WTC11 (cell line): ENCODE measurements at regions not wholly inside any gene's neighbourhood (a gene's known extent, or its start where the extent isn't known, plus 50 kb on each side); places are given as distances from the start of the nearest gene placed in this dataset.

ENCODE experiments used
- ATAC-seq: fragments of 200-7000 bp; cut with Tn5 transposase; 2 replicates; pipeline ENCODE4 v1.10.0; 2021; ENCODE audit warnings: mild to moderate bottlenecking, moderate library complexity
- CTCF ChIA-PET: fragments of 300-600 bp; sonication (Branson Sonifier 250); formaldehyde crosslinking; loops from one replicate; lab custom pipeline; 2021; ENCODE audit warnings: antibody characterized with exemption; lab: Charles Lee
- POLR2A ChIA-PET: fragments of 350-600 bp; sonication (Branson Sonifier 250); formaldehyde crosslinking; loops from one replicate; lab custom pipeline; 2021; ENCODE audit warnings: antibody characterized with exemption; lab: Charles Lee
- DNase-seq: peaks from one replicate; pipeline ENCODE4 v3.0.0; 2021; ENCODE audit warnings: low spot score
- H3K27ac Mint-ChIP-seq: 2 replicates; pipeline ENCODE4 v1.8.0; 2021; ENCODE audit warnings: mixed read lengths
- H3K27me3 Mint-ChIP-seq: 2 replicates; pipeline ENCODE4 v1.8.0; 2021; ENCODE audit warnings: low read depth, mild to moderate bottlenecking, moderate library complexity, mixed read lengths
- H3K36me3 Mint-ChIP-seq: 2 replicates; pipeline ENCODE4 v1.8.0; 2021; ENCODE audit warnings: mixed read lengths
- H3K4me1 Mint-ChIP-seq: 2 replicates; pipeline ENCODE4 v1.8.0; 2022; ENCODE audit warnings: mixed read lengths
- H3K4me3 Mint-ChIP-seq: 2 replicates; pipeline ENCODE4 v1.8.0; 2021; ENCODE audit warnings: mild to moderate bottlenecking, moderate library complexity, mixed read lengths
- H3K9me3 Mint-ChIP-seq: 2 replicates; pipeline ENCODE4 v1.8.0; 2021; ENCODE audit warnings: mixed read lengths
- ATF2 ChIP-seq: sonication (generic); formaldehyde crosslinking; IDR thresholded peaks from 2 replicates; pipeline ENCODE4 v1.8.1; 2022; ENCODE audit warnings: low read depth, missing genetic modification reagents, borderline replicate concordance
- CDX4 ChIP-seq: fragments of 250-450 bp; sonication (Bioruptor Pico); IDR thresholded peaks from 2 replicates; pipeline ENCODE4 v1.9.0; 2021; ENCODE audit warnings: moderate library complexity, mild to moderate bottlenecking, inconsistent platforms, borderline replicate concordance
- CREM ChIP-seq: sonication (generic); formaldehyde crosslinking; IDR thresholded peaks from 2 replicates; pipeline ENCODE4 v1.8.1; 2022; ENCODE audit warnings: mild to moderate bottlenecking, missing genetic modification reagents, moderate library complexity
- GABPB1 ChIP-seq: sonication (generic); formaldehyde crosslinking; IDR thresholded peaks from 2 replicates; pipeline ENCODE4 v1.8.1; 2023; ENCODE audit warnings: mild to moderate bottlenecking, missing genetic modification reagents
- IRF2 ChIP-seq: sonication (generic); formaldehyde crosslinking; IDR thresholded peaks from 2 replicates; pipeline ENCODE4 v1.8.0; 2022; ENCODE audit warnings: low read depth, missing genetic modification reagents, borderline replicate concordance
- NFE2L1 ChIP-seq: sonication (generic); formaldehyde crosslinking; IDR thresholded peaks from 2 replicates; pipeline ENCODE4 v1.8.1; 2023; ENCODE audit warnings: missing genetic modification reagents
- OVOL2 ChIP-seq: fragments of 250-450 bp; sonication (Bioruptor Pico); IDR thresholded peaks from 2 replicates; pipeline ENCODE4 v1.9.0; 2021; ENCODE audit warnings: mild to moderate bottlenecking, borderline replicate concordance
- PRRX2 ChIP-seq: fragments of 250-450 bp; sonication (Bioruptor Pico); IDR thresholded peaks from 2 replicates; pipeline ENCODE4 v1.8.0; 2021; ENCODE audit warnings: mild to moderate bottlenecking
- TEAD4 ChIP-seq: sonication (generic); formaldehyde crosslinking; IDR thresholded peaks from 2 replicates; pipeline ENCODE4 v1.8.0; 2022; ENCODE audit warnings: mild to moderate bottlenecking, missing genetic modification reagents
- ZNF138 ChIP-seq: sonication (generic); formaldehyde crosslinking; conservative IDR thresholded peaks from 2 replicates; pipeline ENCODE4 v1.8.1; 2022; ENCODE audit warnings: mild to moderate bottlenecking, moderate library complexity, missing genetic modification reagents
- ZNF263 ChIP-seq: sonication (generic); formaldehyde crosslinking; IDR thresholded peaks from 2 replicates; pipeline ENCODE4 v1.8.1; 2022; ENCODE audit warnings: low read depth, mild to moderate bottlenecking, moderate library complexity, missing genetic modification reagents
- TF ChIP-seq, protein P1 (sequence below): sonication (generic); formaldehyde crosslinking; IDR thresholded peaks from 2 replicates; pipeline ENCODE4 v1.8.1; 2022; ENCODE audit warnings: low read depth, mild to moderate bottlenecking, moderate library complexity, missing genetic modification reagents, borderline replicate concordance
- TF ChIP-seq, protein P2 (sequence below): sonication (generic); formaldehyde crosslinking; IDR thresholded peaks from 2 replicates; pipeline ENCODE4 v1.8.0; 2022; ENCODE audit warnings: mild to moderate bottlenecking, missing genetic modification reagents
- TF ChIP-seq, protein P3 (sequence below): fragments of 250-450 bp; sonication (Bioruptor Pico); IDR thresholded peaks from 2 replicates; pipeline ENCODE4 v1.9.0; 2021; ENCODE audit warnings: mild to moderate bottlenecking, borderline replicate concordance

DNA sequence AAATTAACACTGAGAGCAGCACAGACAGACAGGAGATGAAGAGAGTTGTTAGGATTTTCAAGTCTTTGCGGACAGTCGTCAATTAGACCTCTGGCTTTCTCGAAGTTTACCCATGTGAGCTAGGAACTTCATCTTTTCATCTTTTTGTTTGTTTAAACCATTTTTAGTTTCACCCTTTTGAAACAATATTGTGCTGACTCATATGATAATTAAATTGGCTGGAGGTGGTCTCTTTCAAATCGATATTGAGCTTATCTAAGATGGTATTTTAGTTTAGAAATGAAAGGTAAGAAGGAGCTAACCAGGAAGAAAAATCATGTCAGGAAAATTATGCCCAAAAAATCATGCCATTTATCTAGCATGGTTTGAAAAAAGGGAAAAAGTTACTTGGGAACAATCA is 415.8 kb upstream of the SEMA3A start:
- Mint-ChIP-seq H3K27me3 (no peaks in the 10 kb centered on the region), H3K4me1 (no peaks in the 10 kb centered on the region), H3K27ac (no peak overlapping the region), H3K4me3 (no peak overlapping the region), H3K36me3 (no peaks in the 10 kb centered on the region), H3K9me3 (no peaks in the 10 kb centered on the region)
- ChIA-PET CTCF (no interaction called here), POLR2A (no interaction called here)
- DNase-seq (no peak), ATAC-seq (no peak)
- TF ChIP-seq, protein P1, sequence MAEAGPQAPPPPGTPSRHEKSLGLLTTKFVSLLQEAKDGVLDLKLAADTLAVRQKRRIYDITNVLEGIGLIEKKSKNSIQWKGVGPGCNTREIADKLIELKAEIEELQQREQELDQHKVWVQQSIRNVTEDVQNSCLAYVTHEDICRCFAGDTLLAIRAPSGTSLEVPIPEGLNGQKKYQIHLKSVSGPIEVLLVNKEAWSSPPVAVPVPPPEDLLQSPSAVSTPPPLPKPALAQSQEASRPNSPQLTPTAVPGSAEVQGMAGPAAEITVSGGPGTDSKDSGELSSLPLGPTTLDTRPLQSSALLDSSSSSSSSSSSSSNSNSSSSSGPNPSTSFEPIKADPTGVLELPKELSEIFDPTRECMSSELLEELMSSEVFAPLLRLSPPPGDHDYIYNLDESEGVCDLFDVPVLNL (CRISPR knock-in tag): no peak
- TF ChIP-seq CDX4 (CRISPR knock-in tag) (no peak), ZNF138 (CRISPR knock-in tag) (no peak), GABPB1 (CRISPR knock-in tag) (no peak)
- TF ChIP-seq, protein P2, sequence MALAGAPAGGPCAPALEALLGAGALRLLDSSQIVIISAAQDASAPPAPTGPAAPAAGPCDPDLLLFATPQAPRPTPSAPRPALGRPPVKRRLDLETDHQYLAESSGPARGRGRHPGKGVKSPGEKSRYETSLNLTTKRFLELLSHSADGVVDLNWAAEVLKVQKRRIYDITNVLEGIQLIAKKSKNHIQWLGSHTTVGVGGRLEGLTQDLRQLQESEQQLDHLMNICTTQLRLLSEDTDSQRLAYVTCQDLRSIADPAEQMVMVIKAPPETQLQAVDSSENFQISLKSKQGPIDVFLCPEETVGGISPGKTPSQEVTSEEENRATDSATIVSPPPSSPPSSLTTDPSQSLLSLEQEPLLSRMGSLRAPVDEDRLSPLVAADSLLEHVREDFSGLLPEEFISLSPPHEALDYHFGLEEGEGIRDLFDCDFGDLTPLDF (CRISPR knock-in tag): no peak

- POLR2A ChIA-PET: no interaction called here
- H3K36me3 Mint-ChIP-seq: peaks cover 3% of the 10 kb centered on the region; the same call in 1 of the 2 replicates
- peaks cover 20% of the 10 kb centered on the region; the same call in 1 of the 2 replicates for H3K9me3 Mint-ChIP-seq
Observed at GRCh38 chr7:84605301-84605700, 410.7 kb upstream of the SEMA3A start.

More at GRCh38 chr7:84605301-84605700, 410.7 kb upstream of the SEMA3A start:
- DNase-seq (no peak), ATAC-seq (no peak)
- Mint-ChIP-seq H3K27me3 (no peaks in the 10 kb centered on the region), H3K4me1 (no peaks in the 10 kb centered on the region), H3K27ac (no peak overlapping the region), H3K4me3 (no peak overlapping the region)
- CTCF ChIA-PET: no interaction called here
- no peak for TF ChIP-seq OVOL2 (CRISPR knock-in tag)
- TF ChIP-seq ATF2 (CRISPR knock-in tag): no peak
- no peak for TF ChIP-seq IRF2 (CRISPR knock-in tag)
- TF ChIP-seq CREM (CRISPR knock-in tag): no peak
- TF ChIP-seq TEAD4 (CRISPR knock-in tag): no peak
- no peak for TF ChIP-seq PRRX2 (CRISPR knock-in tag)
- TF ChIP-seq, protein P3, sequence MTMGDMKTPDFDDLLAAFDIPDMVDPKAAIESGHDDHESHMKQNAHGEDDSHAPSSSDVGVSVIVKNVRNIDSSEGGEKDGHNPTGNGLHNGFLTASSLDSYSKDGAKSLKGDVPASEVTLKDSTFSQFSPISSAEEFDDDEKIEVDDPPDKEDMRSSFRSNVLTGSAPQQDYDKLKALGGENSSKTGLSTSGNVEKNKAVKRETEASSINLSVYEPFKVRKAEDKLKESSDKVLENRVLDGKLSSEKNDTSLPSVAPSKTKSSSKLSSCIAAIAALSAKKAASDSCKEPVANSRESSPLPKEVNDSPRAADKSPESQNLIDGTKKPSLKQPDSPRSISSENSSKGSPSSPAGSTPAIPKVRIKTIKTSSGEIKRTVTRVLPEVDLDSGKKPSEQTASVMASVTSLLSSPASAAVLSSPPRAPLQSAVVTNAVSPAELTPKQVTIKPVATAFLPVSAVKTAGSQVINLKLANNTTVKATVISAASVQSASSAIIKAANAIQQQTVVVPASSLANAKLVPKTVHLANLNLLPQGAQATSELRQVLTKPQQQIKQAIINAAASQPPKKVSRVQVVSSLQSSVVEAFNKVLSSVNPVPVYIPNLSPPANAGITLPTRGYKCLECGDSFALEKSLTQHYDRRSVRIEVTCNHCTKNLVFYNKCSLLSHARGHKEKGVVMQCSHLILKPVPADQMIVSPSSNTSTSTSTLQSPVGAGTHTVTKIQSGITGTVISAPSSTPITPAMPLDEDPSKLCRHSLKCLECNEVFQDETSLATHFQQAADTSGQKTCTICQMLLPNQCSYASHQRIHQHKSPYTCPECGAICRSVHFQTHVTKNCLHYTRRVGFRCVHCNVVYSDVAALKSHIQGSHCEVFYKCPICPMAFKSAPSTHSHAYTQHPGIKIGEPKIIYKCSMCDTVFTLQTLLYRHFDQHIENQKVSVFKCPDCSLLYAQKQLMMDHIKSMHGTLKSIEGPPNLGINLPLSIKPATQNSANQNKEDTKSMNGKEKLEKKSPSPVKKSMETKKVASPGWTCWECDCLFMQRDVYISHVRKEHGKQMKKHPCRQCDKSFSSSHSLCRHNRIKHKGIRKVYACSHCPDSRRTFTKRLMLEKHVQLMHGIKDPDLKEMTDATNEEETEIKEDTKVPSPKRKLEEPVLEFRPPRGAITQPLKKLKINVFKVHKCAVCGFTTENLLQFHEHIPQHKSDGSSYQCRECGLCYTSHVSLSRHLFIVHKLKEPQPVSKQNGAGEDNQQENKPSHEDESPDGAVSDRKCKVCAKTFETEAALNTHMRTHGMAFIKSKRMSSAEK (CRISPR knock-in tag): no peak
- TF ChIP-seq ZNF263: no peak
- no peak for TF ChIP-seq NFE2L1 (CRISPR knock-in tag)
